CD4-positive, alpha-beta T cell treated with Interferon gamma for 1 hour (primary cell): ENCODE measurements at regions not wholly inside any gene's neighbourhood (a gene's known extent, or its start where the extent isn't known, plus 50 kb on each side); places are given as distances from the start of the nearest gene placed in this dataset.

Experiments
- DNase-seq: peaks from one replicate; pipeline ENCODE4 v3.0.0-alpha.2; 2020

- DNase-seq, result no peak
These were observed 50.6 kb upstream of the GNAO1 start for GRCh38 chr16:56140645-56141044.

GRCh38 chr16:56137269-56137668, 54.0 kb upstream of the GNAO1 start:
- no peak for DNase-seq

GRCh38 chr16:56136256-56136655, 55.0 kb upstream of the GNAO1 start:
- no peak for DNase-seq

GRCh38 chr16:56134790-56135189, 56.5 kb upstream of the GNAO1 start:
- DNase-seq, result no peak

GRCh38 chr16:56125922-56126321, 65.4 kb upstream of the GNAO1 start:
- no peak for DNase-seq

GRCh38 chr16:56122251-56122650, 69.0 kb upstream of the GNAO1 start:
- no peak for DNase-seq

GRCh38 chr16:56121156-56121500, 70.2 kb upstream of the GNAO1 start:
- peak; percentile 1 for DNase-seq

- DNase-seq, result no peak
These were observed 70.7 kb upstream of the GNAO1 start for GRCh38 chr16:56120447-56121155.

GRCh38 chr16:56119133-56119532, 72.2 kb upstream of the GNAO1 start:
- DNase-seq, result no peak

GRCh38 chr16:56116577-56116964, 74.7 kb upstream of the GNAO1 start:
- DNase-seq, result no peak

GRCh38 chr16:56115817-56116576, 75.3 kb upstream of the GNAO1 start:
- DNase-seq, result no peak

- DNase-seq, result no peak
These were observed 78.1 kb upstream of the GNAO1 start for GRCh38 chr16:56113223-56113622.

GRCh38 chr16:56111100-56111499, 80.2 kb upstream of the GNAO1 start:
- DNase-seq, result no peak

GRCh38 chr16:56109994-56110393, 81.3 kb upstream of the GNAO1 start:
- DNase-seq, result no peak

GRCh38 chr16:56109205-56109604, 82.1 kb upstream of the GNAO1 start:
- DNase-seq, result no peak

- no peak for DNase-seq
These were observed 82.6 kb upstream of the GNAO1 start for GRCh38 chr16:56108724-56109123.

GRCh38 chr16:56108056-56108471, 83.2 kb upstream of the GNAO1 start:
- no peak for DNase-seq

GRCh38 chr16:56106527-56106926, 84.8 kb upstream of the GNAO1 start:
- no peak for DNase-seq

GRCh38 chr16:56102906-56103305, 88.4 kb upstream of the GNAO1 start:
- DNase-seq, result no peak

- DNase-seq, result no peak
These were observed 89.1 kb upstream of the GNAO1 start for GRCh38 chr16:56102183-56102686.

- no peak for DNase-seq
These were observed 89.8 kb upstream of the GNAO1 start for GRCh38 chr16:56101480-56101879.

- DNase-seq, result no peak
These were observed 94.0 kb upstream of the GNAO1 start for GRCh38 chr16:56097306-56097705.

- no peak for DNase-seq
These were observed 97.1 kb upstream of the GNAO1 start for GRCh38 chr16:56094231-56094630.

- no peak for DNase-seq
These were observed 98.2 kb upstream of the GNAO1 start for GRCh38 chr16:56093055-56093454.

GRCh38 chr16:56090076-56090475, 101.2 kb upstream of the GNAO1 start:
- DNase-seq, result no peak
